Stromal cell of bone marrow (primary cell): ENCODE measurements at regions not wholly inside any gene's neighbourhood (a gene's known extent, or its start where the extent isn't known, plus 50 kb on each side); places are given as distances from the start of the nearest gene placed in this dataset.
"Not testable (repeated sequence)": the region's sequence is repeated elsewhere in the genome, so short reads cannot be mapped to it uniquely, and the experiment has no call there.

Source experiments
- DNase-seq: peaks from one replicate; pipeline ENCODE4 v3.0.0-alpha.2; 2012; ENCODE audit warnings: low read depth

GRCh38 chr6:93183531-93183972, 235.8 kb downstream of the EPHA7 start:
- DNase-seq, result no peak

- DNase-seq, result no peak
Observed at GRCh38 chr6:93182938-93183479, 236.3 kb downstream of the EPHA7 start.

- DNase-seq, result no peak
Observed at GRCh38 chr6:93177918-93178317, 241.4 kb downstream of the EPHA7 start.

- DNase-seq, result no peak
Observed at GRCh38 chr6:93177438-93177837, 241.9 kb downstream of the EPHA7 start.

- DNase-seq, result no peak
Observed at GRCh38 chr6:93176070-93176469, 243.3 kb downstream of the EPHA7 start.

GRCh38 chr6:93173573-93173972, 245.8 kb downstream of the EPHA7 start:
- DNase-seq, result not testable (repeated sequence)

GRCh38 chr6:93165850-93166430, 253.4 kb downstream of the EPHA7 start:
- no peak for DNase-seq

GRCh38 chr6:93164781-93165180, 254.6 kb downstream of the EPHA7 start:
- DNase-seq, result no peak

- no peak for DNase-seq
Observed at GRCh38 chr6:93163146-93163545, 256.2 kb downstream of the EPHA7 start.

GRCh38 chr6:93139408-93140081, 279.8 kb downstream of the EPHA7 start:
- no peak for DNase-seq

GRCh38 chr6:93136111-93136510, 283.2 kb downstream of the EPHA7 start:
- DNase-seq, result no peak

GRCh38 chr6:93124006-93124632, 295.2 kb downstream of the EPHA7 start:
- DNase-seq, result no peak

GRCh38 chr6:93123585-93123984, 295.8 kb downstream of the EPHA7 start:
- no peak for DNase-seq

- DNase-seq, result no peak
Observed at GRCh38 chr6:93120154-93120742, 299.1 kb downstream of the EPHA7 start.

- DNase-seq, result no peak
Observed at GRCh38 chr6:93105907-93106306, 313.5 kb downstream of the EPHA7 start.

GRCh38 chr6:93105017-93105416, 314.3 kb downstream of the EPHA7 start:
- DNase-seq, result no peak

GRCh38 chr6:93104195-93104817, 315.1 kb downstream of the EPHA7 start:
- no peak for DNase-seq

- DNase-seq, result no peak
Observed at GRCh38 chr6:93088621-93089501, 330.5 kb downstream of the EPHA7 start.

- DNase-seq, result no peak
Observed at GRCh38 chr6:93087606-93088005, 331.8 kb downstream of the EPHA7 start.

GRCh38 chr6:93086351-93086750, 333.0 kb downstream of the EPHA7 start:
- no peak for DNase-seq
